Stomach (tissue), 4 donors: ENCODE measurements at regions not wholly inside any gene's neighbourhood (a gene's known extent, or its start where the extent isn't known, plus 50 kb on each side); places are given as distances from the start of the nearest gene placed in this dataset.

Source experiments
- CTCF ChIP-seq, 7 experiments: fragments of 450-650 bp in 4 of 7; fragments of 200-600 bp in 3 of 7; sonication (generic) in 3 of 7; IDR thresholded peaks; one replicate each; pipeline ENCODE4 v1.5.1; 2016 to 2019; ENCODE audit warnings: antibody characterized with exemption in 7 of 7, control low read depth in 2 of 7, mild to moderate bottlenecking in 1 of 7
- EP300 ChIP-seq: sonication (generic); formaldehyde crosslinking; IDR thresholded peaks from one replicate; pipeline ENCODE4 v1.6.1; 2017; ENCODE audit warnings: antibody characterized with exemption
- POLR2A ChIP-seq, 4 donors: fragments of 450-650 bp; IDR thresholded peaks; one replicate each; pipeline ENCODE4 v1.6.1; 2016; ENCODE audit warnings: antibody characterized with exemption in 4 of 4, control low read depth in 2 of 4, mild to moderate bottlenecking in 1 of 4, moderate library complexity in 1 of 4
- POLR2AphosphoS5 ChIP-seq, 3 donors: sonication (generic); formaldehyde crosslinking; IDR thresholded peaks; one replicate each; pipeline ENCODE4 v1.6.1; 2016; ENCODE audit warnings: antibody characterized with exemption in 3 of 3

- TF ChIP-seq CTCF (IDR thresholded peaks at IDR 0.05) (no peak), EP300 (no peak), POLR2A (IDR thresholded peaks at IDR 0.05) (no peak), POLR2AphosphoS5 (IDR thresholded peaks at IDR 0.05) (no peak)
These were observed 207.4 kb upstream of the INTU start for GRCh38 chr4:127425202-127425845.
